ENCODE measurements at regions not wholly inside any gene's neighbourhood (a gene's known extent, or its start where the extent isn't known, plus 50 kb on each side); places are given as distances from the start of the nearest gene placed in this dataset.
"Not testable (repeated sequence)": the region's sequence is repeated elsewhere in the genome, so short reads cannot be mapped to it uniquely, and the experiment has no call there.

DNA sequence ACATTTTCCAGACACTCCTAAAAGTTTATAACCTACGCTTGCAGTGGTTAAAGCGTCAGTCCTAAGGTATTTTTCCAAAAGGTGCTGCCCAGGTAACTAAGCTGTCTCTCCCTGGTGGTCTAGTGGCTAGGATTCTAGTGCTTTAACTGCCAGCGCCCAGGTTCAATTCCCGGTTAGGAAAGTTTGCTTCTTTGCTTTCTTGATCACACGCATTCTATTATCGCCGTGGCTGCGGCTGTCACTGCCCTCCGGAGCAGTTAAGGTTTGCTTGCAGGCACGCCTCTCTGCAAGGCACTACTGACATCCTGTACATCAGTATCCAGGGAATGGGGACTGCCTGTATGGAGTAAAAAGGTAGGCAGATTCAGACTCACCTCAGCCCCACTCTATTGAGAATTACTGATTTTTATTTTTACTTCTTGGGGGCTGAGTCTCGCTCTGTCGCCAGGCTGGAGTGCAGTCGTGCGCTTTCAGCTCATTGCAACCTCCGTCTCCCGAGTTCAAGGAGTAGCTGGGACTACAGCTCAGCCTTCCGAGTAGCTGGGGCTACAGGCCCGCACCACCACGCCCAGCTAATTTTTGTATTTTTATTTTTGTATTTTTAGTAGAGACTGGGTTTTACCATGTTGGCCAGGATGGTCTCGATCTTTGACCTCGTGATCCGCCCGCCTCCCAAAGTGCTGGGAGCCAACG lies 53.2 kb upstream of the CFAP126 start:
- H3K9me3 ChIP-seq: no peaks in the 10 kb centered on the region
- H3K4me1 ChIP-seq (ENCODE audit: control insufficient read depth in 1 of 2, low read depth in 2 of 2): no peaks in the 10 kb centered on the region
- DNase-seq (ENCODE audit: low spot score) (no peak), ATAC-seq (ENCODE audit: insufficient number of reproducible peaks, low FRiP score, low read depth) (no peak)
- H3K27ac ChIP-seq: no peak overlapping the region
- no peaks in the 10 kb centered on the region for H3K27me3 ChIP-seq (replicated peaks; ENCODE audit: insufficient read depth)
- no peak for TF ChIP-seq CTCF (IDR thresholded peaks at IDR 0.05)
- H3K4me3 ChIP-seq: no peak overlapping the region
- no peaks in the 10 kb centered on the region for H3K36me3 ChIP-seq

DNA sequence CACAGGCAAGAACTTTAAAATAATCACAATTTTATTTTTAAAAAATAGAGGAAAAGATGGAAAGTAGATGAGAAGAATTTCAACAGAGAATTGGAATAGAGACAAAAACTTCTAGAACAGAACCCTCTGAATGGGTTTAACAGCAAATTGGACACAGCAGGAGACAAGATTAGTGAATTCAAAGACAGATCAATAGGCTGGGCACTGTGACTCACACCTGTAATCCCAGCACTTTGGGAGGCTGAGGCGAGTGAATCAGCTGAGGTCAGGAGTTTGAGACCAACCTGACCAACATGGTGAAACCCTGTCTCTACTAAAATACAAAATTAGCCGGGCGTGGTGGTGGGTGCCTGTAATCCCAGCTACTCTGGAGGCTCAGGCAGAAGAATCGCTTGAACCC lies 49.9 kb upstream of the CFAP126 start:
- not testable (repeated sequence) for H3K4me3 ChIP-seq; H3K27me3 ChIP-seq (replicated peaks; ENCODE audit: insufficient read depth); H3K9me3 ChIP-seq; H3K27ac ChIP-seq; H3K36me3 ChIP-seq; ATAC-seq (ENCODE audit: insufficient number of reproducible peaks, low FRiP score, low read depth); H3K4me1 ChIP-seq (ENCODE audit: control insufficient read depth in 1 of 2, low read depth in 2 of 2); DNase-seq (ENCODE audit: low spot score)

All from thoracic aorta (tissue), 2 donors.